HL-60 (cell line): ENCODE measurements at regions not wholly inside any gene's neighbourhood (a gene's known extent, or its start where the extent isn't known, plus 50 kb on each side); places are given as distances from the start of the nearest gene placed in this dataset.

Source experiments
- DNase-seq, 2 experiments: peaks; one replicate each; pipeline ENCODE4 v3.0.0-alpha.2; 2010 to 2020; ENCODE audit warnings: low read depth in 1 of 2, low spot score in 1 of 2
- H3K27ac ChIP-seq: fragments of 250-450 bp; sonication (Bioruptor Pico); replicated peaks from 2 replicates; pipeline ENCODE4 v1.5.1; 2020; ENCODE audit warnings: mild to moderate bottlenecking, moderate library complexity
- H3K27me3 ChIP-seq: fragments of 250-450 bp; sonication (Bioruptor Pico); 2 replicates; pipeline ENCODE4 v1.5.1; 2021; ENCODE audit warnings: mild to moderate bottlenecking, moderate library complexity; ENCODE audit not compliant: insufficient read depth, poor library complexity, severe bottlenecking
- H3K4me3 ChIP-seq: replicated peaks from 2 replicates; pipeline ENCODE4 v1.5.1; 2011; ENCODE audit warnings: mild to moderate bottlenecking, control low read depth, low read length; ENCODE audit not compliant: insufficient read depth
- GABPA ChIP-seq: IDR thresholded peaks from 2 replicates; pipeline ENCODE4 v1.6.1; 2012; ENCODE audit warnings: low read depth
- POLR2AphosphoS5 ChIP-seq: IDR thresholded peaks from 2 replicates; pipeline ENCODE4 v1.6.1; 2012; ENCODE audit warnings: low read depth
- REST ChIP-seq: IDR thresholded peaks from 2 replicates; pipeline ENCODE4 v1.6.1; 2012; ENCODE audit warnings: low read depth; ENCODE audit not compliant: insufficient replicate concordance
- SPI1 ChIP-seq: IDR thresholded peaks from 2 replicates; pipeline ENCODE4 v1.6.1; 2012; ENCODE audit warnings: low read depth, mild to moderate bottlenecking, borderline replicate concordance
- TF ChIP-seq, protein P1 (sequence below): IDR thresholded peaks from one replicate; pipeline ENCODE4 v1.5.1; 2011; ENCODE audit warnings: low read length, control low read depth, inconsistent platforms; ENCODE audit not compliant: insufficient read depth

DNA sequence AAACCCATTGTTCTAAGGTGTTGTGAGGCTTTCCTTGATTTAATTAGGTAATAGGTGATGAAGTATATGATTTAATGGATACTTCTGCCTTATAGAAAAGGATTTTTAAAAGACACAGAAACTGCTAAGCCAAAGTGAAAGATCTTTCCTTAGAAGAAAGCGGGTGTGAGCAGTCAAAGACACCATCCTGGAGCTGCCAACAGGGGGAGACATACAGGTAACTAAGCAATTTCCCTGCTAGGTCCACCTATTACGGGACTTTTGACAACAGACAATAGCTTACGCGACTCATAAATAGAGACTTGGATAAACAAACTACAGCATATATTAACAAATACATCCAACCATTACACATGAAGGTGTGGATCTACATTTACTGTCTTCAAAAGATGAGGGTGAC is 669.5 kb downstream of the SQOR start:
- H3K4me3 ChIP-seq = no peak overlapping the region
- H3K27me3 ChIP-seq = peaks cover 2% of the 10 kb centered on the region
- peak; percentile 6 to 7 for DNase-seq
- no peak for TF ChIP-seq GABPA
- TF ChIP-seq, protein P1, sequence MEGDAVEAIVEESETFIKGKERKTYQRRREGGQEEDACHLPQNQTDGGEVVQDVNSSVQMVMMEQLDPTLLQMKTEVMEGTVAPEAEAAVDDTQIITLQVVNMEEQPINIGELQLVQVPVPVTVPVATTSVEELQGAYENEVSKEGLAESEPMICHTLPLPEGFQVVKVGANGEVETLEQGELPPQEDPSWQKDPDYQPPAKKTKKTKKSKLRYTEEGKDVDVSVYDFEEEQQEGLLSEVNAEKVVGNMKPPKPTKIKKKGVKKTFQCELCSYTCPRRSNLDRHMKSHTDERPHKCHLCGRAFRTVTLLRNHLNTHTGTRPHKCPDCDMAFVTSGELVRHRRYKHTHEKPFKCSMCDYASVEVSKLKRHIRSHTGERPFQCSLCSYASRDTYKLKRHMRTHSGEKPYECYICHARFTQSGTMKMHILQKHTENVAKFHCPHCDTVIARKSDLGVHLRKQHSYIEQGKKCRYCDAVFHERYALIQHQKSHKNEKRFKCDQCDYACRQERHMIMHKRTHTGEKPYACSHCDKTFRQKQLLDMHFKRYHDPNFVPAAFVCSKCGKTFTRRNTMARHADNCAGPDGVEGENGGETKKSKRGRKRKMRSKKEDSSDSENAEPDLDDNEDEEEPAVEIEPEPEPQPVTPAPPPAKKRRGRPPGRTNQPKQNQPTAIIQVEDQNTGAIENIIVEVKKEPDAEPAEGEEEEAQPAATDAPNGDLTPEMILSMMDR = peak; percentile 37
- no peak overlapping the region for H3K27ac ChIP-seq

DNA sequence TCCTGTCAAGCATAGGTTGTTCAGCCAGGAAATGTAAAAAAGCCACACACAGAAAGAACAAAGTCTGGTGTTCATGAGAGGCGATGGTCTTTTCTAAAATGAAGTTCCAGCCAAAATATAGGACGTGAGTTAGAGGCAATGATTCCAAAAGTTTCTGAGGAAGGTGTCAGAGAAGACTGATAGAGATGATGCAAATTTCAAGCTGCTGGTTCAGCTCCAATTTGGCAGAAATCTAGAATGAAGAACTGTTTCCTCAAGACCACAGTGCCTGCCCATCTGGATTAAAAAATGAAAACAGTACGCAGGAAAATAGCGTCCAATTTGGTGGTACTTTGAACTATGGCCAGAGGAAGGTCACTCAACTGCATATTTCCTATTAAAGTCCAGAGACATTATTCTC is 672.9 kb downstream of the SQOR start:
- no peak overlapping the region for H3K27ac ChIP-seq
- DNase-seq = no peak
- H3K27me3 ChIP-seq = no peaks in the 10 kb centered on the region
- no peak overlapping the region for H3K4me3 ChIP-seq
- TF ChIP-seq SPI1 = no peak
- TF ChIP-seq POLR2AphosphoS5 = no peak
- TF ChIP-seq, protein P1 = no peak
- TF ChIP-seq REST = no peak
- no peak for TF ChIP-seq GABPA

DNA sequence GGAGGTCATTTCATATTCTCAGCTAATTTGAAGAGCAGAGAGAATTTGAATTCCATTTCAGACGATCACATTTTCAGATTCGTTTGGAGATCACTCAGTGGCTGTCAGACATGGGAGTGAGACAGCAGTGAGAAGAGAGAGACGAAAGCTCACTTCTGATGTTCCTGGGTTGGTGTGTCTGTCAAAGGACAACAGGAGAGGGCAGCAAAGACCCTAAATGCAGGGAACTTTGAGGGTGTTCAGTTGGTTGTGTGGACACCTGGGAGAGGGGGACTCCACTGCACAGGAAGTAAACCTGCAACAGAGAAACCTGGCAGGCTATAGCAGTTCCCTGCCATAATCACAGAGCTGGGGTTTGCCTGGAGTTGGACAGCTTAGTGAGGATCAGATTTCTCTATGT is 675.1 kb downstream of the SQOR start:
- Histone ChIP-seq H3K27me3 (no peaks in the 10 kb centered on the region), H3K27ac (no peak overlapping the region), H3K4me3 (no peak overlapping the region)
- no peak for DNase-seq
- TF ChIP-seq REST = no peak
- TF ChIP-seq, protein P1 = no peak
- TF ChIP-seq GABPA = no peak
- TF ChIP-seq POLR2AphosphoS5 = no peak
- no peak for TF ChIP-seq SPI1

GRCh38 chr15:46312133-46312740 is 677.4 kb downstream of the SQOR start:
- no peak for TF ChIP-seq GABPA
- TF ChIP-seq, protein P1 = peak; percentile 89
- peak; percentile 43; the same call in 1 of the 2 replicates for TF ChIP-seq SPI1
- no peak for TF ChIP-seq POLR2AphosphoS5
- Histone ChIP-seq H3K27me3 (no peaks in the 10 kb centered on the region), H3K27ac (no peak overlapping the region), H3K4me3 (no peak overlapping the region)
- DNase-seq = peak; percentile 24 to 66
